Fibroblast of mammary gland (primary cell): ENCODE measurements at regions not wholly inside any gene's neighbourhood (a gene's known extent, or its start where the extent isn't known, plus 50 kb on each side); places are given as distances from the start of the nearest gene placed in this dataset.
A peak's percentile ranks its signal among the peaks of the same experiment; 100 is the strongest.
"Not testable (repeated sequence)": the region's sequence is repeated elsewhere in the genome, so short reads cannot be mapped to it uniquely, and the experiment has no call there.

Source experiments
- DNase-seq: peaks from one replicate; pipeline ENCODE4 v3.0.0-alpha.2; 2010; ENCODE audit warnings: low read depth
- H3K4me3 ChIP-seq: 2 replicates; pipeline ENCODE4 v1.5.1; 2011; ENCODE audit warnings: low read depth, mild to moderate bottlenecking, low read length, moderate library complexity; ENCODE audit not compliant: control insufficient read depth
- CTCF ChIP-seq: conservative IDR thresholded peaks from 2 replicates; pipeline ENCODE4 v1.5.1; 2011; ENCODE audit warnings: low read depth, low read length, inconsistent platforms; ENCODE audit not compliant: control insufficient read depth, insufficient read depth

GRCh38 chr13:76293751-76294150 is 592.5 kb downstream of the KCTD12 start:
- no peak for TF ChIP-seq CTCF
- peak; percentile 29 for DNase-seq
- H3K4me3 ChIP-seq = no peak overlapping the region

- TF ChIP-seq CTCF = no peak
- DNase-seq = peak; percentile 75
- H3K4me3 ChIP-seq = no peak overlapping the region
These were observed 592.9 kb downstream of the KCTD12 start for GRCh38 chr13:76293346-76293745.

- no peak for TF ChIP-seq CTCF
- peak; percentile 48 for DNase-seq
- no peak overlapping the region for H3K4me3 ChIP-seq
These were observed 593.5 kb downstream of the KCTD12 start for GRCh38 chr13:76292726-76293125.

- no peak for TF ChIP-seq CTCF
- DNase-seq = no peak
These were observed 594.2 kb downstream of the KCTD12 start for GRCh38 chr13:76292031-76292430.

GRCh38 chr13:76289558-76289957 is 596.6 kb downstream of the KCTD12 start:
- no peak for TF ChIP-seq CTCF
- peak; percentile 9 for DNase-seq
- H3K4me3 ChIP-seq = no peak overlapping the region

More at GRCh38 chr13:76292031-76292430, 594.2 kb downstream of the KCTD12 start:
- no peak overlapping the region for H3K4me3 ChIP-seq

GRCh38 chr13:76286178-76286577 is 600.0 kb downstream of the KCTD12 start:
- TF ChIP-seq CTCF = no peak
- no peak overlapping the region for H3K4me3 ChIP-seq
- DNase-seq = peak; percentile 62

- no peak for DNase-seq
- no peak for TF ChIP-seq CTCF
- no peak overlapping the region for H3K4me3 ChIP-seq
These were observed 600.7 kb downstream of the KCTD12 start for GRCh38 chr13:76285463-76285862.

- H3K4me3 ChIP-seq, DNase-seq: not testable (repeated sequence)
These were observed 606.4 kb downstream of the KCTD12 start for GRCh38 chr13:76279766-76280165.
